Left cardiac atrium (tissue), 4 donors: ENCODE measurements at regions not wholly inside any gene's neighbourhood (a gene's known extent, or its start where the extent isn't known, plus 50 kb on each side); places are given as distances from the start of the nearest gene placed in this dataset.

Source experiments
- ATAC-seq, 2 donors: fragments of 200-7000 bp; cut with Tn5 transposase; one replicate each; pipeline ENCODE4 v1.9.1; 2020; ENCODE audit warnings: mild to moderate bottlenecking in 2 of 2, moderate library complexity in 2 of 2
- DNase-seq: peaks from one replicate; pipeline ENCODE4 v3.0.0-alpha.2; 2020
- intact Hi-C, 2 donors: fragments of 100-400 bp; cut with DNase I; formaldehyde crosslinking; loops; one replicate each; pipeline versions ENCODE4 v1.14.1 to v1.15.1; 2022 to 2023
- donor health status: DM: no; HTN: yes; CAD: no.
- donor health status: DM: no; HTN: yes; CAD: no; lungs with severe emphysema.
- donor health status: DM: yes; HTN: yes; CAD: no.
- donor health status: Dilated cardiomyopathy.

DNA sequence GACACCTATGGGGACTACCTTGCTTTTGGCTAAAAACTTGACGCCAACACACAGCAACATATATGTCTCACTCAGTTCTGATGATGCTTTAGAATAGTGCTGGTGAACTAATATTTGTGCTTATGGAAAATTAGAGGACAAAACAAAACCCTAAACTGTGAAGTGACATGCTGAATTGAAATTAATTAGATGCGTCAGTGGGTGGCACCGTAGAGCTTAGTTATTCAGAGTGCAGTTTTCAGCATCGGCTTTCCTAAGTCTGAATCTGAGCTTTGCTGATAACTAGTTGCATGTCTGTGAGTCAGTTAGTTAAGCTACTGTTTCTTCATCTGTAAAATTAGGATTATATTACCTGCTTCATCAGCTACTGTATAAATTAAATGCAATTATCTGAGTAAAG, 245.0 kb upstream of the SORCS1 start:
- no peak for DNase-seq
- no peak for ATAC-seq
- intact Hi-C loops, result loop anchor here in 1 of 2 donors (2.0 kb wide), 1 partner anchor 405 kb away; no protein-coding TSS in a partner anchor

DNA sequence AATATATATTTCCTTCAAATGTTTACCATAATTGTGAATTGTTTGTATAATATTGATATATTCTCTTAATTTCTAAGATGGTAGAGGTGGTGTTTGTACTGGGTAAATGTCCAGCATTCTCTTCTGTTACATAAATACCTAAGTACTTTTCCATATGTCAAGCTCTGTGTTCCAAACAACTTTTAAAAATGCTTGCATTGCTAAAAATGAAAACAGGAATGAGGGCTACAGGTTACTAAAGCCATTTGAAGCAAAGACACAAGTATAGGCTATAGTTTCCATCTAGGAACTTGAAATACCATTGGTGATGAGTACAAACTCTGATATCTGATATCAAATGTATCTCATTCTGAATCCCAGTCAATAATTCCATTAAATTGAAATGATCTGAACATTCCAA, 233.6 kb upstream of the SORCS1 start:
- DNase-seq, result no peak
- intact Hi-C loops, result no loop called here
- ATAC-seq, result no peak

DNA sequence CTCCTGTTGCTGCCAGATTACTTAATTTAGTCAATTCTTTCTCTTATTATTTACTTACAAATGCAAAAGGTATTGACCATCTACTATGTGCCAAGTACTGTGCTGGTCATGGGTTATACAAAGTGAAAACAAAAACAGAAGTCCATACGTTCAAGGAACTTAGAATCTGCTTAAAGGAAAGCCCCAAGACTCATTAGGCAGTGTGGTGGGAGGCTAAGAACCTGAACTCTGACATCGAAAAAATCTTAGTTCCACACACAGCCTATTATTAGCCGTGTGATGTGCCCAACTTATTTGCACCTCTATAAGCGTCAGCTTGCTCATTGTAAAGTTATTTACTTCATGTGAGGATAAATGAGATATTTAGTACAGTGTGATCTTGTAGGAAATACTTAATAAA, 227.4 kb upstream of the SORCS1 start:
- no peak for DNase-seq
- ATAC-seq, result no peak
- intact Hi-C loops, result no loop called here

DNA sequence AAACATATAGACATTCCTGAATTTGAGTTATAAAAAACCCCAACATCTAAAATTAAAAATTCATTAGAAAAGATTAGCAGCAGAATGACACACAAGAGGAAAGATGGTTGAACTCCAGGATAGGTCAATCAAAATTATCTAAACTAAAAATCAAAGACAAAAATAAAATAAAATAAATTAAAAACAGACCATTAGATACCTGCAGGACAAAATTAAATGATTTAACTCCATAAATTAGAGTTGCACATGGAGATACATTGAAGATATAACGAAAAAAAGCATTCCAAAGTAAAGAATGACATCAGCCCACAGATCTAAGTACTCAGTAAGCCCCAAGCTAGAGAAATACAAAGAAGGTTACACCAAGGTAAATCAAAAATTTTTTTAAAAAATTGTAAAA, 226.1 kb upstream of the SORCS1 start:
- ATAC-seq (no peak), DNase-seq (no peak)
- intact Hi-C loops, result no loop called here

DNA sequence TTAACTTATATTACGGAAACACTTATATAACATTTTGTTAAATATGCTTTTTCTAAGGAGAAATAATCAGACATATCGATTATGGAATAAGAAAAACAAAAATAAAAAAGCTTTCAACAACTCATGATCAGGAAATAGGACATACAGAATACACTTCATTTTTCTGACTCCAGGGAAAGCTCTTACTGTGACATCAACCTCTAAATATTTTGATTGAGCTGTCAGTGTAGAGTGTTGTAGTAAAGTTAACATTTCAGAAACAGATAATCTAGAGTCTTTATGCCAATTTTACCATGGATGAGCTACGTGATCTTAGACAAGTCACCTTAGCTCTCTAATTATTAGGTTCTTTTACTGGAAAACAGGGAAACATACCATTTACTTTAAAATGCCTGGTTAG, 218.9 kb upstream of the SORCS1 start:
- intact Hi-C loops, result no loop called here
- DNase-seq, result no peak
- no peak for ATAC-seq

DNA sequence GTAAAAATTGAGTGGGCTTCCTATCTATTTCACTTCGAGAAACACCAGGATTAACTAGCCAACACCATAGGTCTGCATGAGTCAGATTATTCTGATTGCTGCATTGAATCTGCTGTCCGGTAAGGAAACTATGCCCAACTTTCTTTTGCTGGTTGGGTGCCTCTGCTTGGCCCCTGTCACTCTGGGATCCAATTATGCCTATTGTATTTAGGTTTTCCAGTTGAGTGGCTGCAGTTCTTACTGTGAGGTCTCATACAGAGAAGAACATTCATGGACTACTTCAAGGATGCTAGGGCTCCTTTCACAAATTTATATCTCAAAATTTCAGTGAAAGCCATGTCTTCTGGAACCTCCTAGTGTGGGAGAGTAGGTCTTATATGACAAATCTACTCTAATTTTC, 215.1 kb upstream of the SORCS1 start:
- no peak for ATAC-seq
- intact Hi-C loops, result no loop called here
- DNase-seq, result no peak

DNA sequence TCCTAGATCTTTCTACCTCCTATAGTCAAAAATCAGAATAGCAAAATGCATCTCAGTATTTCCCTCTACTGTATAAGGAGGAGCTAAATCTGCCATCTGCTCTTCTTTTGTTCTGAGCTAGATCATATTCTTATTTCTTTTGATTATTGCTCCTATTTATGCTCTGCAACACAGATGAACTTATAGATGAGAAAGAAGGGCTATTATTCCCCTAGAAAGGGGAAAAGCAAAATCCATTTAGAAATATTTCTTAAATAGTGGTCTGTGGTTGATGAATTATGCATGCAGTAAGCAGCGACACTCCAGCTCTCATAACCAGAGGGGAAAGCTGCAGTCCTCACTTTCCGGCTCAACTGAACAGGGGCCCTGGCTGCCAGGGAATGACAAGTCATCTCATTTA, 207.3 kb upstream of the SORCS1 start:
- DNase-seq (no peak), ATAC-seq (no peak)
- intact Hi-C loops, result no loop called here

DNA sequence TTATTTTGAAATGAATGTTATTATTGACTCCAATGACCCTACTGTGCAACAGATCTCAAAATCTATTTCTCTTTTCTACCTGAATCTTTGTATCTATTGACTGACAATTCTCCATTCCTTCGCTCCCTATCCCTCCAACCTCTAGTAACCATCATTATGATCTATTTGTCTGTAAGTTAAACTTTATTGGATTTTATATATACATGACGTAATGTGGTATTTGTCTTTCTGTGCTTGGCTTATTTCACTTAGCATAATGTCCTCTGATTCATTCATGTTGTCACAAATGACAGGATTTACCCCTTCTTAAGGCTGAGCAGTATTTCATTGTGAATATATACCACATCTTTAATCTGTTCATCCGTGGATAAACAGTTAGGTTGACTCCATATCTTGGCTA, 200.4 kb upstream of the SORCS1 start:
- no peak for DNase-seq
- intact Hi-C loops, result no loop called here
- no peak for ATAC-seq

DNA sequence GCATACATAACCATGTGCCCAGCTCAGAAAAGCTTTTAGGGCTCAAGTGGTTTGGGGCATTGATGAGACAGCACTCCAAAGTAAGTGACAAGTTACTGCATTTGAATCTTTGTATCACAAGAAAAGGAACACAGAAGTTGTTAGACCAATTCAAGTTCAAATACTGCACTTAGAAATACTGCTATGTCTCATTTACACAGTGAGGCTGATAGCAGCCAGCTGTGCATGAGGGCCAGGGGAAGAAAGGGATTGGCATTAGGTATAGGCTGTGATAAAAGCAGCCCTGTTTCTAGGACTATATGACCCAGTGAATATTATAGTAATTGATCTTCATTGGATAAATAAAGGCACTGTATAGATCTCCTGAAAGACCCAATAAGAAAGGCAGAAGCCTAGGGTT, 197.8 kb upstream of the SORCS1 start:
- ATAC-seq (no peak), DNase-seq (no peak)

DNA sequence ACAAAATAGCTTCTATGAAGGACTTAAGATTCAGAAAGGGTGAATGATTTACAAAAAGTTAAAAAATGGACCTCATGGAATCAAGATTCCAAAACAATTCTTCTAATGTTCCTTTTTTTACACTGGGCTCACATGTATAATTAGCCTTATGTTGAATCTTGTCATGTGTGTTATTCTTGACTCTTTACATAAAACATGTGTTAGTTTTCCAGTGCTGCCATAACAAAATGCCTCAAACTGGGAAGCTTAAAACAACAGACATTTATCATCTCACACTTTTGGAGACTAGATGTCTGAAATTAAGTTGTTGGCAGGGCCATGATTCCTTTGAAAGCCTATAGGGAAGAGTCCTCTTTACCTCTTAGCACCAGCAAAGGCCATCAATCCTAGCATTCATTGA, 192.5 kb upstream of the SORCS1 start:
- no peak for DNase-seq
- no peak for ATAC-seq
- intact Hi-C loops, result no loop called here

More for the DNA sequence above, 197.8 kb upstream of the SORCS1 start:
- intact Hi-C loops, result no loop called here

DNA sequence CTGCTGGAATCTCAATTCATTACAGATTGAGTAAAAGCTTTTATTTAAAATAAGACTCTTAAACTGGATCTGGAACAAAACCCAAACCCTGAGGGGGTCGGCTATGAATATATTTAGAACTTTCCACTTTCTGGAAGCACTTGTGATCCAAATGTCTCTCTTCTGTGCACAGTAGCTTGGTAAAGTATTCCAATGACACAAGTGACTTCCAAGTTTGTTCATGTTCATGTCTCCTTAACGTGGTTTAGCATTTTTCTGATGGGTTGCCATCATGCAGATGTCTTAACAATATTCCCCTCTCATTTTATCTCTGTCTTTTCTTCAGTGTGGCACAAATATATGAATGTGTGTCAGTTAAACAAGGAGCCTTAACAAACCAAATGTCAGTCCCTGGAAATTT, 191.9 kb upstream of the SORCS1 start:
- intact Hi-C loops, result no loop called here
- no peak for ATAC-seq
- no peak for DNase-seq

DNA sequence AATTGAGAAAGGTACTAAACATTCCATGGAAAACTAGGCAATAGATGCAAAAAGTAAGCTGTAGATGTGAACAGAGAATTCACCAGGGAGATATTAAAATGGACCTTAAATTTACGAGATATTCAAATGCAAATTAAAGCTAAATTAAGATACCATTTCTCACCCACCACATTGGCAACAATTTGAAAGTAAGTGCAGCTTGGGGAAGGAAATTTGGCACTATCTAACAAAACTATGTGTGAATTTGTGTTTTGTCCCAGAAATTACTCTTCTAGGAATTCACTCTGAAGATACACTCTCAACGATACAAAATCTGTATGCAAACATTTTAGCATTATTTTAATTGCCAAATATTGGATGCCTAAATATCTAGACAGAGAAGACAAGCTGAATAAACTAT, 178.2 kb upstream of the SORCS1 start:
- no peak for ATAC-seq
- intact Hi-C loops, result no loop called here
- no peak for DNase-seq

DNA sequence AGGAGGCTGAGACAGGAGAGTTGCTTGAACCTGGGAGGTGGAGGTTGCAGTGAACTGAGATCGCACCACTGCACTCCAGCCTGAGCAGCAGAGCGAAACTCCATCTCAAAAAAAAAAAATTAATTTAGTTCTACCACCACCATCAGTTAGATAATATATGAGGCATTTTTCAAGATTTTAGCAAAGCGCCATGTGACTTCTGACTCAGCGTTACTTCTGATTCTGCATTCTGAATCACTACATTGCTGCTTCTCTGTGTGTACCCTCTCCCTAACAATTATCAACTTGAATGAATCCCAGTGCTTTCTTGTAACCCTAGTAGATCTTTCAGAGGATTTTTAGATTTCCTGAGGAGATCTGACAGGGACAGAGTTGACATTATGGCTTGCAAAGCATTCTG, 176.8 kb upstream of the SORCS1 start:
- ATAC-seq, result no peak
- DNase-seq, result no peak
- intact Hi-C loops, result no loop called here

DNA sequence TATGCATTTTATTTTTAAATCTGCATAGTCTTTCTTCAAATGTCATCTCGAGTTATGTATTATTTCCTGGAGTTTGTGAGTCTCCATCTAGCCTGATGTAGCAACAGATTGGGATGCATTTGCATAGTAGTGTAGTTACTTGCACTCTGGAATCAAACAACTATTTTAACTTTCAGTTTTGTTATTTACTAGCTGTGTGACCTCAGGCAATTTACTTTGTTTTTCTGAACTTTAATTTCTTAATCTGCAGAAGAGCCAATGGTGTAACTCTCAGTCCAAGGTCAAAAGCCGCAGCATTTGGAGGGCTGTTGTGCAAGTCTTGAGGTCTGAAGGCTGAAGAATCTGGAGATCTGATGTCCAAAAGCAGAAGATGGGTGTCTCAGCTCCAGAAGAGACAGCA, 175.8 kb upstream of the SORCS1 start:
- intact Hi-C loops, result no loop called here
- no peak for ATAC-seq

DNA sequence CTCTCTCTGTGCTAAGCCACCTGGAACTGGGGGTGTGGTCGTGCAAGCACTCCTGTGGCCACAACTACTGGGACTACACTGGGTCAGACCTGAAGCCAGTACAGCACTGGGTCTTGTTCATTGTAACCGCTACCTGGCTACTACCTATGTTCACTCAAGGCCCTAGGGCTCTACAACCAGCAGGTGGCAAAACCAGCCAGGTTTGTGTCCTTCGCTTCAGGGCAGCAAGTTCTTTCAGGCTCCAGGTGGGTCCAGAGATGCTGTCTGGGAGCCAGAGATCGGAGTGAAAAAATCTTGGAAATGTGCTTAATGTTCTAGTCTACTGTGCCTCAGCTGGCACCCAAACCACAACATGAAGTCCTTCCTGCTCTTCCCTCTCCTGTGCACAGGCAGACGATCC, 171.6 kb upstream of the SORCS1 start:
- ATAC-seq, result no peak
- intact Hi-C loops, result no loop called here
- no peak for DNase-seq

More for the DNA sequence above, 175.8 kb upstream of the SORCS1 start:
- DNase-seq, result no peak

DNA sequence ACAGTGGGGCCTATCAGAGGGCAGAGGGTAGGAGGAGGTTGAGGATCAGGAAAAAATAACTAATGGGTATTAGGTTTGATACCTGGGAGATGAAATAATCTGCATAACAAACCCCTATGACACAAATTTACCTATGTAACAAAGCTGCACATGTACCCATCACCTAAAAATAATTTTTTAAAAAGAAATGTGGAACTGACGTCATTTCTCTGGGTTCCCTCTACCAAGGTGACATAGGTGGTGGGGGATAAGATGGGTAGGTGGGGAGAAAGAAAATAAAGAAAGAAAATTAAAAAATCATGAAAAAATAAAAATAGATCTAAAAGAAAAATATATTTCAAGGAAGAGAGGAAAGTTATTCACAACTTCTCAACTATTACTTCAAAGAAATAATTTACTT, 153.1 kb upstream of the SORCS1 start:
- no peak for DNase-seq
- intact Hi-C loops, result no loop called here
- ATAC-seq, result no peak

DNA sequence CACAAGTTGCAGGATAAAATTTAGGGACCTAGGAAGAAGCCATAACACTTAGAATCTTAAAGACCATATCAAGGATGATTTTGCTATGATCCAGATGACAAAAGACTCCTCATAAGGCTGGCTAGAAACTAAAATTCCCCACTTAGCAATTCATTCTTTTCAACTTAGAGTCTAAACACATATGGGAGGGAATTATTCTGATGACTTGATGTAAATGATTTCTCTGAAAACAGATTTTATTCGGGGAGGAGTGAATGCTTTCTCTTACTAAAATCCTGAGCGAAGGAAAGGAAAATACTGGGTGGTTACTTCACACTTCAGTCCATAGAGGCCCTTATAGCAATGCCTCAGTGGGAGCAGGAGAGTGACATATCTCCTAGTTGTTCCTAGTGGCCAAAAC, 138.7 kb upstream of the SORCS1 start:
- intact Hi-C loops, result no loop called here
- no peak for DNase-seq
- ATAC-seq, result no peak

DNA sequence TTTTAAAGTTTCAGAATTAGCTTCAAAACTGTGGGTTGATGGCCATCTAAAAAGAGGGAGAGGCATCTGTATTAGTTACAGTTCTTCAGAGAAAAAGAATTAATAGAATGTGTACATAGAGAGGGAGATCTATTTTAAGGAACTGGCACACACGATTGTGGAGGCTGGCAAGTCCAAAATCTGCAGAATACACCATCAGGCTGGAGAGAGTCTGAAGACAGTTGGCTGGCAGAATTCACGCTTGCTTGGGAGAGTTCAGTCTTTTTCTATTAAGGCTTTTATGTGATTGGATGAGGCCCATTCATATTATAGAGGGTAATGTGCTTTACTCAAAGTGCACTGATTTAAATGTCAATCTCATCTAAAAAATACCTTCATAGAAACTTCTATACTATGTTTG, 135.1 kb upstream of the SORCS1 start:
- intact Hi-C loops, result no loop called here
- ATAC-seq (no peak), DNase-seq (no peak)

DNA sequence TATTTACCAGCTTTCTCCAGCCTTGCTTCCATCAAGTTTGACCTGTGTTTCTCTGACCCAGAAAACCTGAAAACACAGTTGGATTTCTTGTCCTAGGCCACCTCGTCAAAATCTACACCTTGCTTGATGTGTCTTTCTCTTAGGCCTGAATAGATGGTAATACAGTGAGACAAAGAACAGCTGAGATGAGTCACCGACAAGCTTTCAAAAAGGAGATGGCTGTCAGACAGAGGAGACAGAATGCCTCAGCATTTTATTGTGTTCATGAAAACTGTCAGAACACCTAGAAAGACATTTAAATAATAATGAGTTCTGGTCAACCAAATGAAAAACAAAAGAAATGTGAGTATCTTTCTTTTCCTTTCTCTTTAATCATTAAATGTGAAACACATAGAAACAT, 119.7 kb upstream of the SORCS1 start:
- no peak for ATAC-seq
- no peak for DNase-seq
- intact Hi-C loops, result no loop called here

DNA sequence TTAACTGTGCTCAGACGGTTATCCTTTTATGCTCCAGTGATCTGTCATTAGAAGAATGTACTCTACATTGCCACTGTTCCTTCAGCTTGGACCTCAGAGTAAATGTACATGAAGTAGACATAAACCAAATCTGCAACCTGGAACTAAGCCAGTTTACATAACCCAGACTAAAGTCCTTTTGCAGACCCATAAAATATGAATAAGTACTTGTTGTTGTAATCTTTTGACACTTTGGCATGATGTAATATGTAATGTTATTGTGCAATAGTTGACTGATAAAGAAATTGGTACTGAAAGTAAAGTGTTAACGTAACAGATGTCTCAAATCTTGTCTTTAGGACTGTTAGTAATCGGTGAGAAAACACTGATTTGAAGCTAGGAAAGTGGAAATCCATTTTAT, 115.8 kb upstream of the SORCS1 start:
- DNase-seq (no peak), ATAC-seq (no peak)
- intact Hi-C loops, result no loop called here

DNA sequence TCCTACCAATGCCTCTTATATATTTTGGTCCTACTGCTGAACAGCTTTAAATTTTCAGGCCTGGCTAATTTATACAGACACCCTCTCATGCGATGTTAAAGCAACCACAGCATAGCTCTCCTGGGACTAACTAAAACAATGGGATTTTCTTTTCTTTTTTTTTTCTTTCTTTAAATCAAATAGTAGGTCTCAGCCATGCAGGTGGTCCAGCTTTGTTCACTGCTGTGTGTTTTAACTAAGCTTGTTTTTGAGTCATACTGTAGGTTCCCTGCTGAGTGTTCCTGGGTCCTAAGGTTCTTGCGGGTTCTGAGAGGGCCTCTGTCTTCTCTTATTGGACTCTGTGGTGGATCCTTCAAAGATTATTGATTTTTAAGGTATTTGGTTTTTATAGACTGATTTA, 113.1 kb upstream of the SORCS1 start:
- ATAC-seq (no peak), DNase-seq (no peak)
- intact Hi-C loops, result no loop called here

DNA sequence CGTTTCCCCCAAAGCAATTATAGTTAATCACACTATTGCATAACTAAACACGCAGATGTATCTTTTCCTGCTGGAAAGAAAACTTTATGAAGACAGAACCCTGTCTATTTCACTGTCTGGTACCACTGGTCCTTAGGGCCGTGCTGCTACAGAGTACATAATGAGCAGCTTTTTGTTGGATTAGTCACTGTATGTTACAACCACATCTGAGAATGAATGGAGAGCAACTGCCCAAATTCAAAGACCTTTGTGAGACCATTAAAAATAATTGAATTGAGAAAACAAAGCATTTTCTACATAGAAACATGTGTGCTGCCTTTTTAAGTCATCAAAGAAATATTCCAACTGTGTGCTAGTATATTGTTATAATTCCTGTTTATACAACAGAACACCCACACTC, 111.3 kb upstream of the SORCS1 start:
- intact Hi-C loops, result no loop called here

DNA sequence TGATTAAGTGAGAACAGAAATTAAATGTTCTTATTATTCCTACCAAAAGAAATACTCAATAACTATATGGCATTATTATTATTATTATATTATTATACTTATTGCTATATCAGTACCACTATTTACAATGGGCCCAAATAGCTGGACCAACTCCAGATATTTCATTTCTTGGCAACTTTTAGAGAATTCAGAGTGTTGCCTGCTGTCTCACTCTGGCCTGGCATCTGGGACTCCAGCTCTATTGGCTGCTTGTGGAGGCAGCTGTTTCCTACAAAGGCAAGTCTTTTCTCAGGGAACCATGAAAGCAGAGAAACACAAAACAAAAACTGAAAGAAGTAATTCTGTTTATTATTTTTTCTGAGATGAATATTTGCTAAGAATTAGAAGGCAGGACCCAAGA, 105.1 kb upstream of the SORCS1 start:
- DNase-seq (no peak), ATAC-seq (no peak)
- intact Hi-C loops, result no loop called here

More for the DNA sequence above, 111.3 kb upstream of the SORCS1 start:
- DNase-seq, result no peak
- ATAC-seq, result no peak
